MM.1S (cell line): ENCODE measurements at regions not wholly inside any gene's neighbourhood (a gene's known extent, or its start where the extent isn't known, plus 50 kb on each side); places are given as distances from the start of the nearest gene placed in this dataset.

Experiments used
- DNase-seq: peaks from one replicate; pipeline ENCODE4 v3.0.0-alpha.2; 2015
- H2AFZ ChIP-seq: fragments of 300-600 bp; sonication (generic); 2 replicates; pipeline ENCODE4 v1.6.0; 2016; ENCODE audit warnings: antibody characterized with exemption, low read length
- H3F3A ChIP-seq: fragments of 300-600 bp; sonication (generic); 2 replicates; pipeline ENCODE4 v1.6.1; 2016; ENCODE audit warnings: mild to moderate bottlenecking, antibody characterized with exemption, low read length, moderate library complexity, mixed read lengths; ENCODE audit not compliant: insufficient read depth
- H3K27ac ChIP-seq: fragments of 300-600 bp; sonication (generic); 2 replicates; pipeline ENCODE4 v1.5.1; 2016; ENCODE audit warnings: mild to moderate bottlenecking, low read length
- H3K27me3 ChIP-seq: fragments of 300-600 bp; sonication (generic); replicated peaks from 2 replicates; pipeline ENCODE4 v1.6.0; 2016; ENCODE audit warnings: low read length; ENCODE audit not compliant: insufficient read depth
- H3K36me3 ChIP-seq: fragments of 300-600 bp; sonication (generic); replicated peaks from 2 replicates; pipeline ENCODE4 v1.6.1; 2016; ENCODE audit warnings: mild to moderate bottlenecking, low read length, mixed read lengths; ENCODE audit not compliant: insufficient read depth
- H3K4me1 ChIP-seq: fragments of 300-600 bp; sonication (generic); 2 replicates; pipeline ENCODE4 v1.6.1; 2016; ENCODE audit warnings: low read length, mixed read lengths
- H3K4me2 ChIP-seq: fragments of 300-600 bp; sonication (generic); 2 replicates; pipeline ENCODE4 v1.6.0; 2016; ENCODE audit warnings: low read depth, low read length
- H3K4me3 ChIP-seq: fragments of 300-600 bp; sonication (generic); 2 replicates; pipeline ENCODE4 v1.5.1; 2016; ENCODE audit warnings: low read length, mixed read lengths
- H3K79me2 ChIP-seq: fragments of 300-600 bp; sonication (generic); 2 replicates; pipeline ENCODE4 v1.6.1; 2016; ENCODE audit warnings: mixed run types, low read length, mixed read lengths
- H3K9ac ChIP-seq: fragments of 300-600 bp; sonication (generic); 2 replicates; pipeline ENCODE4 v1.6.1; 2016; ENCODE audit warnings: low read length, mixed read lengths
- H3K9me2 ChIP-seq: fragments of 300-600 bp; sonication (generic); replicated peaks from 2 replicates; pipeline ENCODE4 v1.6.1; 2016; ENCODE audit warnings: mild to moderate bottlenecking, low read length, mixed read lengths; ENCODE audit not compliant: insufficient read depth
- H3K9me3 ChIP-seq: fragments of 300-600 bp; sonication (generic); replicated peaks from 2 replicates; pipeline ENCODE4 v1.6.1; 2016; ENCODE audit warnings: mild to moderate bottlenecking, low read length, mixed read lengths; ENCODE audit not compliant: insufficient read depth
- H4K20me1 ChIP-seq: fragments of 300-600 bp; sonication (generic); 2 replicates; pipeline ENCODE4 v1.6.1; 2016; ENCODE audit warnings: mild to moderate bottlenecking, low read length, moderate library complexity, mixed read lengths; ENCODE audit not compliant: insufficient read depth
- CTCF ChIP-seq: fragments of 300-600 bp; sonication (generic); IDR thresholded peaks from 2 replicates; pipeline ENCODE4 v1.5.1; 2016; ENCODE audit warnings: antibody characterized with exemption, low read length, mixed read lengths
- EZH2 ChIP-seq: fragments of 300-600 bp; sonication (generic); optimal IDR thresholded peaks from 2 replicates; pipeline ENCODE3; 2017; ENCODE audit warnings: low read depth, mild to moderate bottlenecking, antibody characterized with exemption, low read length, mixed read lengths
- EZH2phosphoT487 ChIP-seq: fragments of 300-600 bp; sonication (generic); IDR thresholded peaks from 2 replicates; pipeline ENCODE4 v1.6.1; 2018; ENCODE audit warnings: antibody characterized with exemption, low read length

- Histone ChIP-seq H3K4me2 (no peak overlapping the region), H3K27me3 (no peaks in the 10 kb centered on the region), H3F3A (no peaks in the 10 kb centered on the region), H3K79me2 (no peaks in the 10 kb centered on the region), H3K4me1 (no peaks in the 10 kb centered on the region), H3K9ac (no peak overlapping the region), H3K9me2 (no peaks in the 10 kb centered on the region), H3K27ac (no peak overlapping the region), H2AFZ (no peak overlapping the region), H3K36me3 (no peaks in the 10 kb centered on the region), H3K9me3 (no peaks in the 10 kb centered on the region), H3K4me3 (no peak overlapping the region), H4K20me1 (no peaks in the 10 kb centered on the region)
- no peak for DNase-seq
- TF ChIP-seq EZH2 (no peak), EZH2phosphoT487 (no peak), CTCF (no peak)
These were observed 401.6 kb upstream of the SULF2 start for GRCh38 chr20:48186915-48187314.

GRCh38 chr20:48186447-48186846 is 401.2 kb upstream of the SULF2 start:
- Histone ChIP-seq H3K27ac (no peak overlapping the region), H2AFZ (no peak overlapping the region), H3F3A (no peaks in the 10 kb centered on the region), H3K36me3 (no peaks in the 10 kb centered on the region), H3K9ac (no peak overlapping the region), H3K4me2 (no peak overlapping the region), H3K79me2 (no peaks in the 10 kb centered on the region), H3K4me1 (no peaks in the 10 kb centered on the region), H3K4me3 (no peak overlapping the region), H3K9me2 (no peaks in the 10 kb centered on the region), H3K27me3 (no peaks in the 10 kb centered on the region), H3K9me3 (no peaks in the 10 kb centered on the region), H4K20me1 (no peaks in the 10 kb centered on the region)
- no peak for DNase-seq
- TF ChIP-seq EZH2phosphoT487 (no peak), EZH2 (no peak), CTCF (no peak)

GRCh38 chr20:48184229-48184628 is 398.9 kb upstream of the SULF2 start:
- H2AFZ ChIP-seq: no peak overlapping the region
- no peak overlapping the region for H3K27ac ChIP-seq
- H3K9me3 ChIP-seq: no peaks in the 10 kb centered on the region
- no peaks in the 10 kb centered on the region for H3K36me3 ChIP-seq
- H3K27me3 ChIP-seq: no peaks in the 10 kb centered on the region
- no peaks in the 10 kb centered on the region for H3K9me2 ChIP-seq
- H3F3A ChIP-seq: no peaks in the 10 kb centered on the region
- TF ChIP-seq EZH2phosphoT487: no peak
- TF ChIP-seq CTCF: no peak
- TF ChIP-seq EZH2: no peak
- H3K79me2 ChIP-seq: no peaks in the 10 kb centered on the region
- no peaks in the 10 kb centered on the region for H4K20me1 ChIP-seq
- H3K9ac ChIP-seq: no peak overlapping the region
- no peak for DNase-seq
- no peaks in the 10 kb centered on the region for H3K4me1 ChIP-seq
- H3K4me2 ChIP-seq: no peak overlapping the region
- no peak overlapping the region for H3K4me3 ChIP-seq
